Fibroblast of skin of abdomen (primary cell): ENCODE measurements at regions not wholly inside any gene's neighbourhood (a gene's known extent, or its start where the extent isn't known, plus 50 kb on each side); places are given as distances from the start of the nearest gene placed in this dataset.
A peak's percentile ranks its signal among the peaks of the same experiment; 100 is the strongest.

Experiments
- DNase-seq: peaks from one replicate; pipeline ENCODE4 v3.0.0-alpha.2; 2013

DNA sequence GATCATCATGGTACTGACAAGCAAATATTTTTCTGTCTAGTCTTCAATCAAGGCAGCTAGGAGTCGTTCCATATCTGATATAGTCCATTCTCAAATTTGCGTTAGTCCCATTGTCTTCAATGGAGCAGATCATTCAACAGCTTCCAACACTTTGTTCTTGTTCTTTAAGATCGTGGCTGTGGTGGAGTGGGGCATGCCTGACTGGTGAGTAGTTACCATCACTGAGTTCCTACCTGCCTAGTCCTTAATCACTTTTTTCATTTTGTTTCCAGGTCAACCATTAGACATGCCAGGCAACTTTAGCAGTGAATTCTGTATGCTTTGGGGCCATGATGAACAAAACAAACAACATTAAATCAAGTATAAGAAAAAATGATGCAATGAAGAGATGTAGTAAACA is 693.1 kb upstream of the KIRREL3 start:
- no peak for DNase-seq

DNA sequence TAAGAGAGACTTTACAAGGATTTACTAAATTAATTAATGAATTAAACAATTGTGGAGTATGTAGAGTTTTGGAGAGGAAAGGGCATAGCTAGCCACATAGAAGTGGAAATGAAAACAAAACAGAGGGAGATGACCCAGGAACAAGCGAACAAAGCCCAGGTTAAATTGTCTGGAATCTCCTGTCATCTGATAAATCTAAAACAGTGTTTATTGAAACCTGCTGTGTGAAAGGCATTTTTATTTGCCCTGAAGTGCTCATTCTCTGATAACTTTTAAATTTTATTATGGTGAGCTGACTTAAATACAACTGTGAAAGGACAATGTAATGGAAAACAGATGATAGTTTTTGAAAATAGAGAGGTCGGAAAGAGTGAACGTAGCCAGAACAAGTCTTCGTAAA is 682.8 kb upstream of the KIRREL3 start:
- no peak for DNase-seq

GRCh38 chr11:127679816-127680545 is 679.4 kb upstream of the KIRREL3 start:
- no peak for DNase-seq

GRCh38 chr11:127678631-127679030 is 678.1 kb upstream of the KIRREL3 start:
- DNase-seq: no peak

DNA sequence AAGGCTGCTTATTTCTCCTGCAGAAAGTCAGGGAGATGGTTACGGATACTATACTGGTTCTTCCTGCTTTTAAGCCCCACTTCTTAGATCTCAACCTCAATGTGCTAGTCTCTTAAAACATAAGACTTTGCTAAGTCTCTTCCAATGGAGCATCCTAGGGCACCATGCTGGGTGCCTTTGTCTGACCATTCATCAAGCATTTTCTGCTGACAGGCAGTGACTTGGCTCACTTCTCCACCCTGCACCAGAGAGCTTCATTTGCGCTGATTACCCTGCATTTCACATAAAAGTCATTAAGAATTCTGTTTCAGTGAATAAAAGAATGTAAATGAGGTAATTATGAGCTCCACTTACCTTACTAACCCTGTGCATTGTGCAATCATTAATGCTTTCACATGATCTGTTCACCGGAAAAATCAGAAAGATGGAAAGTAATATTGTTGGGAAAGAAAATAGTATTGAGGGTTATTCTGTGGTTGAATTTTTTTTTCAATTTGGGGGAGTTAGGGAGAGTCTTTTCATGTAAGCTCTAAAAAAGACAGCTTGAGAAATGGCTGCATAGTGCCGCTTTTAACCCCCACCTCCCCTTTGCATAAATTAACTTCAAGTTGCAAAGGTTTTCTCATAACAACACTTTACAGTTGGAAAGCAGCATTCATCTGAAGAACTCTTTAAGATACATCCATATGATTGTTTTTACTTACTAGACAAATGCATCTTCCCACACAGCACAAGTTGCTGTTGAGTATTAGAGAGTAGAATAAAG is 677.3 kb upstream of the KIRREL3 start:
- DNase-seq: no peak

GRCh38 chr11:127675581-127675980 is 675.0 kb upstream of the KIRREL3 start:
- peak; percentile 6 for DNase-seq

DNA sequence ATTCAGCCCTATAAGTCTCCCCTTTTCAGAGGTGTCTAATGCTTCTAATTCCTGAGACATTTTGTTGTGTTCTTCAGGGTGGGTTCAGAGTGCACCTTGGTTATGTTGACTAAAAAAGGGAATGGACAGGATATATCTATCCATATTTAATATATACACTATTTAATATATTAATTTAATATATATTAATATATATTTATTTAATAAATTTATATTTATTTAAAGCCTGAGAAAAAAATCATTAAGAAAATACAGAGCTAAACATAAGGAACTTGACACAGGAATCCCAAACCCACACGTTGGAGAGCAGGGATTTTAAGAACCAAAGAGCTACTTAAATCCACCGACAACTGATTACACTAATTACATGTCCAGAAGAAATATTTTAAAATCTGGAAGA is 674.2 kb upstream of the KIRREL3 start:
- DNase-seq: no peak

GRCh38 chr11:127670374-127671119 is 670.0 kb upstream of the KIRREL3 start:
- DNase-seq: no peak

DNA sequence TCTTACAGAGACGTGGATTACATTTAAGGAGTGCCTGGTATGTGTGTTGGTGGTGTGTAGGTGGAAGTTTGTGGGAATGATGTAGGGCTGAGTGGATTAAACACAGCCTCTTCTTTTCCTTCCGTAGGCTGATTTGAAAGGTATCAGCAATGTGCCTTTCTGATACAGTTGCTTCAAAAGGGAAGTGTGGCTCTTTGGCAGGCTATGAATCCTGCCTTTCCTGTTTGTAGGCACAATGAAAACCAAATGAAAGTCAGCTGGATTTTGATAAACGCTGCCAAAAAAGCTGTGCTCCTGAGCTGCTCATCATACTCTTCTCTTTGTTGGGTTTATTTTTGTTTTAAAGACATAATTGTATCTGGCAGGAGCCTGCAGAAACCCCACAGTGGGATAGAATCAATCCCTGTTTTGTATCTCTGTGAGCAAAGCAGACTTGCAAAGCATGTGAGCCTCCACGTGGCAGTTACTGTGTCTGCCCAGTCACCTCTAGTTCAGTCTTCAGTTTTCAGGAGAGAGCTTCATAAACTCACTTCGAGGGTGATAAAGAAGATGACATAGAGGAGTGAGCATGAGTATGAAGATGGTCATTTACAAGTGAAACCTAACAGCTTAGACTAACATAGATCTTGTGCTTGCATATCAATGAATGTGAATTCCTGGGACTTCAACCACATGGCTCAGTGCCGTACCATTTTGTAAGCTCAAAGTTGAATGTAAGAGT is 655.7 kb upstream of the KIRREL3 start:
- DNase-seq: peak; percentile 21

DNA sequence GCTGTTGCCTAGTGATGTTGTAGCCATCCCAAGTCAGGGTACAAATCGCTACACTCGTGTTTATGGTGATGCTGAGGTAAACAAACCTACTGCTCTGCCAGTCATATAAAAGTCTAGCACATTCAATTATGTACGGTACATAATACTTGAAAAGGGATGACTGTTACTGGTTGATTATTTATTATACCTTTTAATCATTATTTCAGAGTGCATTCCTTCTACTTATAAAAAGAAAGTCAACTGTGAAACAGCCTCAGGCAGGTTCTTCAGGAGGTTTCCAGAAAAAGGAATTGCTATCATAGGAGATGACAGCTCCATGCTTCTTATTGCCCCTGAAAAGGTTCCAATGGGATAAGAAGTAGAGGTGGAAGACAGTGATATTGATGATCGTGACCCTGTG is 652.5 kb upstream of the KIRREL3 start:
- no peak for DNase-seq

- no peak for DNase-seq
Measured at GRCh38 chr11:127651888-127652221, 651.3 kb upstream of the KIRREL3 start.

- peak; percentile 91 for DNase-seq
Measured at GRCh38 chr11:127651175-127651887, 650.8 kb upstream of the KIRREL3 start.

DNA sequence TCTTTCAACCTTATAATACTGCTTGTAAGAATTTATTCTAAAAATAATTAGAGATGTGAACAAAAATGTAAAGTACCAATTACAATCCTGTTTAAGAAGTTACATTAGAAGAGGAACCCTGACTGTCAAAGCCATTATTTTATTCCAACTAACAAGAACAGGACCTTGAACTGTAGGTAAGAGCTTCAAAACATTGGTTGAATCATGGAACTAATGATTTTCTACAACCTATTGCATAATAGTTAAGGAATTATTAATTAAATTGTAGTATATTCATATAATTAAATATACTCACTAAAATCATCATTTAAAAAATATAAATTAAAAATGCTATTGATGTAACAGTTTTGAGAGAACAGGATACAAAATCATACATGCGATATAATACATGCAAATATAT is 649.4 kb upstream of the KIRREL3 start:
- no peak for DNase-seq

DNA sequence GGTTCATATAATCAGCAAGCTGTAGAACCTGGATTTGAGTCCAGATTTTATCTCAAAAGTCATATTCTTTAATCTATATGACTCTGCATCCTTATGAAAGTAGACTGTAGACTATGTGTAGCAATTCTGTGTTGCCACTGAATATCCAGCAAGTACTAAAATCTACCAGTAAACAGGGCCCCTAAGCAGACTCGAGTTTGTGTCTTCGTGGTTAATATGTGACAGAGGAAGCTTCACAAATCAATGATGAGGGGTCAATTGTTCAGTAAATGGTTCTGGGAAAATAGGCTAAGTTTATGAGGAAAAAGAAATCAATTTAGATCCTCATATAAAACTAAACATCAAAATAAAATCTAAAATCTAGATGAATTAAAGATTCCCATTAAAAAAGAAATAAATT is 648.5 kb upstream of the KIRREL3 start:
- DNase-seq: no peak

DNA sequence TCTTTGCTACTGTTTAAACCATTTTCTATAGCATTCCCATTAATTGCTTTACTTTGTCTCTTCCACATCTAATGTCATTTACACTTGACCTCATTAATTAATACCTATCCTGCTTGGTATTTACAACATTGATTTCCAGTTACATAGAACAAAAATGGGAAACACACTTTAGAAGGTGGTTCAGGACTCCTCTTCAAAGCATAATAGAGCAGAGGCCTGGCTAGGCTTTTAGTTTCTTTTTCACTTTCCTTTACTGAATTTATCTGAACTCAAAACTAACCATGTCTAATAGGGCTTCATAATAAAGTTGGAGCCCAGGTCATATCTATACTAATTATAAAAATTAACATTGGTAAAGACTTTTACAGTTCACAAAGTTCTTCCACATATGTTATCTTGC is 648.0 kb upstream of the KIRREL3 start:
- no peak for DNase-seq

DNA sequence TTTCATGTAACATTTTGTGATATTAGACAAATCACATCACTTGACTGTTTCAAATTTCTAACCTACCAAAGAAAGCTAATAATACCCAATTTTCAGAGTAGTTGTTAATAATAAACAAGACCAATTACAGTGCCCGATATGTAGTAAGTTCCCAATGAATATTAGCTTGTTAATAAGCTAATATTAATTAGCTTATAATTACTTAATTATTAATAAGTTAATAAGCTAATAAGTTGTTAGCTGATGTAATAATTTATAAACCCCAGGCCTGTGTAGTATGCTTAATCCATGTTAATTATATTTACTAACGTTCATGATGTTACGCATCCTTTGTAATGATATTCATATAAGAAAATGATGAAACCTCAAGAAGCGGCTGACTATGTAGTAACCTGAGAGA is 643.8 kb upstream of the KIRREL3 start:
- no peak for DNase-seq

- DNase-seq: no peak
Measured at GRCh38 chr11:127643268-127644058, 642.9 kb upstream of the KIRREL3 start.

GRCh38 chr11:127640561-127641451 is 640.2 kb upstream of the KIRREL3 start:
- DNase-seq: peak; percentile 21

DNA sequence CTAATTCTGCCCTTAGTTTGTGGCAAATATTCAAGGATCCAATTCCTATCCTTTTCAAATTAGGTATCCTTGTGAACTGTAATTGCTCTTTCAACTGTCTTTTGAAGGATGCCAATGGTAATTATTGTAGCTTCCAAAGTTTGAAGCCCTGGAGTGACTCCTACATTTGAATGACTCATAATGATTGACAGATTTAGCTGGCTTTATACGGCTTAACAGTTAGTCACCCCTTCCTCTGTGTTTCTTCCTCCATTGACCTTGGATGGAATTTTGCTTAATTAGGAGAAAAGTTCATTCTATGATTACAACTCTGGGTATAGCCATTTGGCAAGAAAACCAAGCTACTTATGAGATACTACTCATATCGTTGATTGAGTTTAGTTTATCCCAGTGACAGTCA is 639.3 kb upstream of the KIRREL3 start:
- peak; percentile 46 for DNase-seq

- DNase-seq: peak; percentile 48
Measured at GRCh38 chr11:127632976-127633680, 632.6 kb upstream of the KIRREL3 start.
